Upper lobe of left lung (tissue), 4 donors: ENCODE measurements at regions not wholly inside any gene's neighbourhood (a gene's known extent, or its start where the extent isn't known, plus 50 kb on each side); places are given as distances from the start of the nearest gene placed in this dataset.

Experiments used
- CTCF ChIP-seq, 6 experiments: fragments of 450-650 bp in 4 of 6; fragments of 200-600 bp in 2 of 6; sonication (generic) in 2 of 6; IDR thresholded peaks; one replicate each; pipeline ENCODE4 v1.5.1; 2016 to 2019; ENCODE audit warnings: antibody characterized with exemption in 6 of 6
- EP300 ChIP-seq, 4 donors: sonication (generic); formaldehyde crosslinking; IDR thresholded peaks; one replicate each; pipeline ENCODE4 v1.5.1; 2017; ENCODE audit warnings: antibody characterized with exemption in 4 of 4, control low read depth in 2 of 4
- POLR2A ChIP-seq, 4 donors: fragments of 450-650 bp; IDR thresholded peaks; one replicate each; pipeline ENCODE4 v1.5.1; 2016 to 2017; ENCODE audit warnings: antibody characterized with exemption in 4 of 4, mild to moderate bottlenecking in 2 of 4

GRCh38 chr14:100640471-100641273 is 53.5 kb upstream of the BEGAIN start:
- TF ChIP-seq CTCF (IDR thresholded peaks at IDR 0.05), result no peak
- no peak for TF ChIP-seq POLR2A (IDR thresholded peaks at IDR 0.05)
- TF ChIP-seq EP300 (IDR thresholded peaks at IDR 0.05), result no peak
